ENCODE measurements at regions not wholly inside any gene's neighbourhood (a gene's known extent, or its start where the extent isn't known, plus 50 kb on each side); places are given as distances from the start of the nearest gene placed in this dataset.

DNA sequence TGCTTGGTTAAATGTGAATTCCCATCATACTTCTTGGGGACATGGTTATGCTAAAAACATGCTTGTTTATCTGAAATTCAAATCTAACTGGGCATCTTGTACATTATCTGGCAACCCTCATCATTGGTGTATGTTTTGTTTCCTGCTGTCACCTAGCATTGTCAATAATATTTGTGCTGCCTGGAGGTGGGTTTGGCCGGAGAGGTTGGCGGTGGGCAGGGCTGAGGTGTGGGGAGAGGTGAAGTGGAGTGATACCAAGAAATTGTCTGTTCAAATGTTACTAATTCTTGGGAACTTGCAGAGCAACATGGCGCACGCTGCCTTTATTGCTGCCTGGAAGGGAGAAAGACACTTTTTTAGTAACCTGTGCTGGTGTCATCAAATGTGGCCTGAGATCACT is 280.5 kb downstream of the VRK1 start (continued):
- TF ChIP-seq, protein P1, sequence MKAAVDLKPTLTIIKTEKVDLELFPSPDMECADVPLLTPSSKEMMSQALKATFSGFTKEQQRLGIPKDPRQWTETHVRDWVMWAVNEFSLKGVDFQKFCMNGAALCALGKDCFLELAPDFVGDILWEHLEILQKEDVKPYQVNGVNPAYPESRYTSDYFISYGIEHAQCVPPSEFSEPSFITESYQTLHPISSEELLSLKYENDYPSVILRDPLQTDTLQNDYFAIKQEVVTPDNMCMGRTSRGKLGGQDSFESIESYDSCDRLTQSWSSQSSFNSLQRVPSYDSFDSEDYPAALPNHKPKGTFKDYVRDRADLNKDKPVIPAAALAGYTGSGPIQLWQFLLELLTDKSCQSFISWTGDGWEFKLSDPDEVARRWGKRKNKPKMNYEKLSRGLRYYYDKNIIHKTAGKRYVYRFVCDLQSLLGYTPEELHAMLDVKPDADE (CRISPR knock-in tag; IDR thresholded peaks at IDR 0.05): no peak

DNA sequence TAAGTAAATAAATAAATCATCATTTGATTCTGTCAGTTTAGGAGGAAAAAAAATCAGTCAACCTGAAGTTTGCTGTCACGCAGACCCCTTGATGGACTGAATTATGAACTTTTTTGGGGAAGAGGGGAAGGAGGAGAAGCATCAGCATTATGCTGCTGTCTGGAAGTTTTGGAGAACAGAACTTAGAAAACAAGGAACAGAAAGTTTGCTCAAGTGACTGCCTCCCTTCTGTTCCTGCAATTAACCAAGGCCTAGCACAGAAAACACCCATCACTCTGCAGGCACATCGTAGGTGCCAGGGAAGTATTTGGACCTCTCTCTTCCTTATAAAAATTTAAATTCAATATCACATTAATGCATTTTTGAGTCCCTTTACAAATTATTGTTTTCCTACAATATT is 283.8 kb downstream of the VRK1 start:
- H3K36me3 ChIP-seq (replicated peaks in 1 of 2; ENCODE audit: control insufficient read depth in 1 of 2, insufficient read depth in 2 of 2, low read length in 2 of 2): no peaks in the 10 kb centered on the region
- no peak overlapping the region for H3K9ac ChIP-seq (ENCODE audit: insufficient read depth, low read depth, low read length)
- ATAC-seq: no peak
- no peaks in the 10 kb centered on the region for H3K27me3 ChIP-seq (ENCODE audit: control insufficient read depth in 1 of 2, insufficient read depth in 2 of 2, low read length in 2 of 2)
- ChIA-PET CTCF (ENCODE audit: low intra/inter-chr PET ratio, low total read pairs) (no interaction called here), POLR2A (no interaction called here)
- in situ Hi-C loops (cut with HindIII; ENCODE audit: extremely low pct_ligation_motif_present, low pct_unique_long_range_greater_than_20kb): no loop called here
- H3K79me2 ChIP-seq (ENCODE audit: insufficient read depth, low read length): no peaks in the 10 kb centered on the region
- WGBS (ENCODE audit: low lambda C conversion rate): 2% methylated on average over 2 of the region's 2 CpGs
- H3K27ac ChIP-seq (ENCODE audit: extremely low read length, insufficient read depth, low read length): no peak overlapping the region
- no peak for DNase-seq (ENCODE audit: low spot score)
- no TSS peak for BruUV-seq (replicated peaks)
- no peaks in the 10 kb centered on the region for H3K9me3 ChIP-seq (ENCODE audit: low read length)
- no peak overlapping the region for H3K4me3 ChIP-seq (replicated peaks in 1 of 3; ENCODE audit: insufficient read depth in 1 of 3, low read depth in 2 of 3, low read length in 3 of 3)
- no peak for FAIRE-seq
- H3K4me1 ChIP-seq (ENCODE audit: insufficient read depth, low read length): no peaks in the 10 kb centered on the region
- no peak overlapping the region for H2AFZ ChIP-seq (ENCODE audit: low read length)
- no peaks in the 10 kb centered on the region for H4K20me1 ChIP-seq (ENCODE audit: insufficient read depth, low read length)
- H3K4me2 ChIP-seq (ENCODE audit: low read depth, low read length): no peak overlapping the region
- intact Hi-C loops (cut with micrococcal nuclease; ENCODE audit: unreplicated experiment): no loop called here
- TF ChIP-seq ZNF607 (CRISPR knock-in tag; IDR thresholded peaks at IDR 0.05; ENCODE audit: borderline replicate concordance) (no peak), ZNF33A (CRISPR knock-in tag; IDR thresholded peaks at IDR 0.05; ENCODE audit: borderline replicate concordance) (no peak), ZNF570 (CRISPR knock-in tag; IDR thresholded peaks at IDR 0.05; ENCODE audit: borderline replicate concordance) (no peak), ZNF883 (CRISPR knock-in tag; IDR thresholded peaks at IDR 0.05; ENCODE audit: not compliant biosample characterization) (no peak), FOXJ3 (CRISPR knock-in tag; IDR thresholded peaks at IDR 0.05; ENCODE audit: borderline replicate concordance) (no peak), MLLT10 (CRISPR knock-in tag; IDR thresholded peaks at IDR 0.05) (no peak)
- TF ChIP-seq, protein P2, sequence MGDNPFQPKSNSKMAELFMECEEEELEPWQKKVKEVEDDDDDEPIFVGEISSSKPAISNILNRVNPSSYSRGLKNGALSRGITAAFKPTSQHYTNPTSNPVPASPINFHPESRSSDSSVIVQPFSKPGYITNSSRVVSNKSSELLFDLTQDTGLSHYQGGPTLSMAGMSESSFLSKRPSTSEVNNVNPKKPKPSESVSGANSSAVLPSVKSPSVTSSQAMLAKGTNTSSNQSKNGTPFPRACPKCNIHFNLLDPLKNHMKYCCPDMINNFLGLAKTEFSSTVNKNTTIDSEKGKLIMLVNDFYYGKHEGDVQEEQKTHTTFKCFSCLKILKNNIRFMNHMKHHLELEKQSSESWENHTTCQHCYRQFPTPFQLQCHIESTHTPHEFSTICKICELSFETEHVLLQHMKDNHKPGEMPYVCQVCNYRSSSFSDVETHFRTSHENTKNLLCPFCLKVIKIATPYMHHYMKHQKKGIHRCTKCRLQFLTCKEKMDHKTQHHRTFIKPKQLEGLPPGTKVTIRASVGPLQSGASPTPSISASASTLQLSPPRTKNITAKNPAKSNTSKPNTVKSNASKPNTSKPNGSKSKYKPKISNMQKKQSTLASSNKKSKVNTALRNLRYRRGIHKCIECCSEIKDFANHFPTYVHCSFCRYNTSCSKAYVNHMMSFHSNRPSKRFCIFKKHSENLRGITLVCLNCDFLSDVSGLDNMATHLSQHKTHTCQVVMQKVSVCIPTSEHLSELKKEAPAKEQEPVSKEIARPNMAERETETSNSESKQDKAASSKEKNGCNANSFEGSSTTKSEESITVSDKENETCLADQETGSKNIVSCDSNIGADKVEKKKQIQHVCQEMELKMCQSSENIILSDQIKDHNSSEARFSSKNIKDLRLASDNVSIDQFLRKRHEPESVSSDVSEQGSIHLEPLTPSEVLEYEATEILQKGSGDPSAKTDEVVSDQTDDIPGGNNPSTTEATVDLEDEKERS (CRISPR knock-in tag; IDR thresholded peaks at IDR 0.05): no peak
- TF ChIP-seq, protein P3, sequence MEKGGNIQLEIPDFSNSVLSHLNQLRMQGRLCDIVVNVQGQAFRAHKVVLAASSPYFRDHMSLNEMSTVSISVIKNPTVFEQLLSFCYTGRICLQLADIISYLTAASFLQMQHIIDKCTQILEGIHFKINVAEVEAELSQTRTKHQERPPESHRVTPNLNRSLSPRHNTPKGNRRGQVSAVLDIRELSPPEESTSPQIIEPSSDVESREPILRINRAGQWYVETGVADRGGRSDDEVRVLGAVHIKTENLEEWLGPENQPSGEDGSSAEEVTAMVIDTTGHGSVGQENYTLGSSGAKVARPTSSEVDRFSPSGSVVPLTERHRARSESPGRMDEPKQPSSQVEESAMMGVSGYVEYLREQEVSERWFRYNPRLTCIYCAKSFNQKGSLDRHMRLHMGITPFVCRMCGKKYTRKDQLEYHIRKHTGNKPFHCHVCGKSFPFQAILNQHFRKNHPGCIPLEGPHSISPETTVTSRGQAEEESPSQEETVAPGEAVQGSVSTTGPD (CRISPR knock-in tag; IDR thresholded peaks at IDR 0.05): no peak
- TF ChIP-seq, protein P4, sequence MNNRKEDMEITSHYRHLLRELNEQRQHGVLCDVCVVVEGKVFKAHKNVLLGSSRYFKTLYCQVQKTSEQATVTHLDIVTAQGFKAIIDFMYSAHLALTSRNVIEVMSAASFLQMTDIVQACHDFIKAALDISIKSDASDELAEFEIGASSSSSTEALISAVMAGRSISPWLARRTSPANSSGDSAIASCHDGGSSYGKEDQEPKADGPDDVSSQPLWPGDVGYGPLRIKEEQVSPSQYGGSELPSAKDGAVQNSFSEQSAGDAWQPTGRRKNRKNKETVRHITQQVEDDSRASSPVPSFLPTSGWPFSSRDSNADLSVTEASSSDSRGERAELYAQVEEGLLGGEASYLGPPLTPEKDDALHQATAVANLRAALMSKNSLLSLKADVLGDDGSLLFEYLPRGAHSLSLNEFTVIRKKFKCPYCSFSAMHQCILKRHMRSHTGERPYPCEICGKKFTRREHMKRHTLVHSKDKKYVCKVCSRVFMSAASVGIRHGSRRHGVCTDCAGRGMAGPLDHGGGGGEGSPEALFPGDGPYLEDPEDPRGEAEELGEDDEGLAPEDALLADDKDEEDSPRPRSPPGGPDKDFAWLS (CRISPR knock-in tag; IDR thresholded peaks at IDR 0.05; ENCODE audit: borderline replicate concordance): no peak
- TF ChIP-seq, protein P5, sequence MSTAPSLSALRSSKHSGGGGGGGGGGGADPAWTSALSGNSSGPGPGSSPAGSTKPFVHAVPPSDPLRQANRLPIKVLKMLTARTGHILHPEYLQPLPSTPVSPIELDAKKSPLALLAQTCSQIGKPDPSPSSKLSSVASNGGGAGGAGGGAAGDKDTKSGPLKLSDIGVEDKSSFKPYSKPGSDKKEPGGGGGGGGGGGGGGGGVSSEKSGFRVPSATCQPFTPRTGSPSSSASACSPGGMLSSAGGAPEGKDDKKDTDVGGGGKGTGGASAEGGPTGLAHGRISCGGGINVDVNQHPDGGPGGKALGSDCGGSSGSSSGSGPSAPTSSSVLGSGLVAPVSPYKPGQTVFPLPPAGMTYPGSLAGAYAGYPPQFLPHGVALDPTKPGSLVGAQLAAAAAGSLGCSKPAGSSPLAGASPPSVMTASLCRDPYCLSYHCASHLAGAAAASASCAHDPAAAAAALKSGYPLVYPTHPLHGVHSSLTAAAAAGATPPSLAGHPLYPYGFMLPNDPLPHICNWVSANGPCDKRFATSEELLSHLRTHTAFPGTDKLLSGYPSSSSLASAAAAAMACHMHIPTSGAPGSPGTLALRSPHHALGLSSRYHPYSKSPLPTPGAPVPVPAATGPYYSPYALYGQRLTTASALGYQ (CRISPR knock-in tag; IDR thresholded peaks at IDR 0.05): no peak

All from HepG2 (cell line).